H9 (cell line): ENCODE measurements at regions not wholly inside any gene's neighbourhood (a gene's known extent, or its start where the extent isn't known, plus 50 kb on each side); places are given as distances from the start of the nearest gene placed in this dataset.
A peak's percentile ranks its signal among the peaks of the same experiment; 100 is the strongest.

ENCODE experiments used
- DNase-seq: peaks from one replicate; pipeline ENCODE4 v3.0.0-alpha.2; 2017
- H2AFZ ChIP-seq: one replicate; pipeline ENCODE4 v1.6.1; 2013; ENCODE audit warnings: mild to moderate bottlenecking, low read length, control low read depth, moderate library complexity
- H2AK5ac ChIP-seq: 2 replicates; pipeline ENCODE4 v1.6.1; 2013; ENCODE audit warnings: low read length, control low read depth, mixed read lengths; ENCODE audit not compliant: insufficient read length
- H2BK120ac ChIP-seq: one replicate; pipeline ENCODE4 v1.6.1; 2013; ENCODE audit warnings: low read depth, mild to moderate bottlenecking, low read length, control low read depth, inconsistent platforms; ENCODE audit not compliant: poor library complexity, severe bottlenecking
- H2BK12ac ChIP-seq: 2 replicates; pipeline ENCODE4 v1.6.1; 2013; ENCODE audit warnings: low read length, control low read depth, mixed read lengths, low read depth; ENCODE audit not compliant: insufficient read length
- H2BK15ac ChIP-seq: 2 replicates; pipeline ENCODE4 v1.6.1; 2013; ENCODE audit warnings: low read depth, low read length, control low read depth
- H2BK20ac ChIP-seq: one replicate; pipeline ENCODE4 v1.6.1; 2013; ENCODE audit warnings: low read depth, mild to moderate bottlenecking, low read length, control low read depth, inconsistent platforms; ENCODE audit not compliant: poor library complexity, severe bottlenecking
- H2BK5ac ChIP-seq: 2 replicates; pipeline ENCODE4 v1.6.1; 2013; ENCODE audit warnings: low read length, control low read depth, mixed read lengths; ENCODE audit not compliant: insufficient read length
- H3K14ac ChIP-seq: 2 replicates; pipeline ENCODE4 v1.6.1; 2013; ENCODE audit warnings: low read length, control low read depth; ENCODE audit not compliant: insufficient read depth
- H3K18ac ChIP-seq: 2 replicates; pipeline ENCODE4 v1.6.1; 2013; ENCODE audit warnings: low read depth, mild to moderate bottlenecking, mixed read lengths, low read length, control low read depth; ENCODE audit not compliant: insufficient read length
- H3K23ac ChIP-seq: 2 replicates; pipeline ENCODE4 v1.6.1; 2013; ENCODE audit warnings: low read length, control low read depth, mixed read lengths, low read depth; ENCODE audit not compliant: insufficient read length
- H3K23me2 ChIP-seq: 2 replicates; pipeline ENCODE4 v1.6.1; 2013; ENCODE audit warnings: low read depth, mild to moderate bottlenecking, mixed read lengths, low read length, control low read depth; ENCODE audit not compliant: insufficient read length, poor library complexity, severe bottlenecking
- H3K27ac ChIP-seq: 2 replicates; pipeline ENCODE4 v1.5.1; 2013; ENCODE audit warnings: low read length, control low read depth, mixed read lengths, low read depth; ENCODE audit not compliant: insufficient read length
- H3K27me3 ChIP-seq: 2 replicates; pipeline ENCODE4 v1.6.1; 2013; ENCODE audit warnings: low read length, control low read depth, inconsistent platforms; ENCODE audit not compliant: insufficient read depth
- H3K4ac ChIP-seq: 2 replicates; pipeline ENCODE4 v1.6.1; 2013; ENCODE audit warnings: low read depth, mild to moderate bottlenecking, control low read depth, inconsistent platforms, low read length, moderate library complexity
- H3K4me1 ChIP-seq: 2 replicates; pipeline ENCODE4 v1.6.1; 2013; ENCODE audit warnings: low read length, control low read depth, inconsistent platforms; ENCODE audit not compliant: insufficient read depth
- H3K4me2 ChIP-seq: 2 replicates; pipeline ENCODE4 v1.6.1; 2013; ENCODE audit warnings: low read length, control low read depth, mixed read lengths; ENCODE audit not compliant: insufficient read length, insufficient read depth
- H3K56ac ChIP-seq: 2 replicates; pipeline ENCODE4 v1.6.1; 2013; ENCODE audit warnings: low read depth, mild to moderate bottlenecking, mixed read lengths, low read length, control low read depth; ENCODE audit not compliant: insufficient read length
- H3K79me1 ChIP-seq: 2 replicates; pipeline ENCODE4 v1.6.1; 2013; ENCODE audit warnings: low read depth, mild to moderate bottlenecking, moderate library complexity, low read length, control low read depth, inconsistent platforms; ENCODE audit not compliant: insufficient read depth, poor library complexity, severe bottlenecking
- H3K79me2 ChIP-seq: 2 replicates; pipeline ENCODE4 v1.6.1; 2013; ENCODE audit warnings: low read length, control low read depth, inconsistent platforms; ENCODE audit not compliant: insufficient read depth
- H3K9ac ChIP-seq: 2 replicates; pipeline ENCODE4 v1.6.1; 2013; ENCODE audit warnings: low read length, control low read depth, mixed read lengths; ENCODE audit not compliant: insufficient read length; ENCODE audit errors: extremely low read depth
- H3K9me3 ChIP-seq: one replicate; pipeline ENCODE4 v1.6.1; 2013; ENCODE audit warnings: low read depth, low read length, inconsistent platforms; ENCODE audit not compliant: control insufficient read depth
- H3T11ph ChIP-seq: one replicate; pipeline ENCODE4 v1.6.1; 2013; ENCODE audit warnings: mild to moderate bottlenecking, low read length, control low read depth, inconsistent platforms
- H4K20me1 ChIP-seq: one replicate; pipeline ENCODE4 v1.6.1; 2013; ENCODE audit not compliant: control insufficient read depth, insufficient read length, insufficient read depth
- H4K5ac ChIP-seq: 2 replicates; pipeline ENCODE4 v1.6.1; 2013; ENCODE audit warnings: low read depth, mild to moderate bottlenecking, mixed read lengths, low read length, control low read depth; ENCODE audit not compliant: insufficient read length
- H4K8ac ChIP-seq: replicated peaks from 2 replicates; pipeline ENCODE4 v1.6.1; 2013; ENCODE audit warnings: low read length, control low read depth, mixed read lengths, low read depth; ENCODE audit not compliant: insufficient read length
- H4K91ac ChIP-seq: 2 replicates; pipeline ENCODE4 v1.6.1; 2013; ENCODE audit warnings: low read depth, mild to moderate bottlenecking, moderate library complexity, mixed read lengths, low read length, control low read depth; ENCODE audit not compliant: insufficient read length
- H3K27ac Mint-ChIP-seq, 3 experiments: 2 replicates in 2 of 3; 3 replicates in 1 of 3; pipeline ENCODE4 v1.8.0; 2020 to 2021; ENCODE audit warnings: mixed read lengths in 3 of 3, mild to moderate bottlenecking in 1 of 3, moderate library complexity in 1 of 3
- H3K27me3 Mint-ChIP-seq: 2 replicates; pipeline ENCODE4 v1.8.0; 2021; ENCODE audit warnings: low read depth, mild to moderate bottlenecking, moderate library complexity, mixed read lengths
- H3K36me3 Mint-ChIP-seq, 3 experiments: 2 replicates in 2 of 3; 3 replicates in 1 of 3; pipeline ENCODE4 v1.8.0; 2020 to 2021; ENCODE audit warnings: low read depth in 3 of 3, mixed read lengths in 3 of 3; ENCODE audit not compliant: insufficient read depth in 1 of 3
- H3K4me1 Mint-ChIP-seq, 2 experiments: 2 replicates each; pipeline ENCODE4 v1.8.0; 2020; ENCODE audit warnings: mixed read lengths in 2 of 2
- H3K4me3 Mint-ChIP-seq, 2 experiments: 2 replicates in 1 of 2; 3 replicates in 1 of 2; pipeline ENCODE4 v1.8.0; 2020 to 2021; ENCODE audit warnings: mild to moderate bottlenecking in 2 of 2, mixed read lengths in 2 of 2, moderate library complexity in 1 of 2
- H3K9me3 Mint-ChIP-seq, 2 experiments: 2 replicates in 1 of 2; 3 replicates in 1 of 2; pipeline ENCODE4 v1.8.0; 2020; ENCODE audit warnings: mild to moderate bottlenecking in 2 of 2, mixed read lengths in 2 of 2, moderate library complexity in 1 of 2
- CTCF ChIP-seq: fragments of 200-600 bp; sonication (generic); conservative IDR thresholded peaks from 3 replicates; pipeline ENCODE4 v1.8.0; 2021; ENCODE audit warnings: antibody characterized with exemption, mild to moderate bottlenecking
- WGBS: extraction: QIAGEN DNeasy Blood & Tissue Kit; methylation state at CpG from one replicate; pipeline ENCODE4 v1.1.7; 2013; ENCODE audit warnings: missing lambda C conversion rate, low lambda C conversion rate, mixed read lengths; ENCODE audit not compliant: insufficient read length; ENCODE audit errors: extremely low coverage; 5-methylcytosine and 5-hydroxymethylcytosine counted together

- Mint-ChIP-seq H3K36me3 (peaks cover 2 to 12% (median 4%) of the 10 kb centered on the region in 3 experiments; a peak in 4 of 7 replicates), H3K4me3 (no peak overlapping the region), H3K27me3 (no peaks in the 10 kb centered on the region), H3K4me1 (peaks cover 23 to 32% of the 10 kb centered on the region in 2 experiments), H3K9me3 (peaks cover 2 to 7% of the 10 kb centered on the region in 2 experiments; a peak in 2 of 5 replicates), H3K27ac (no peak overlapping the region)
- H2AFZ ChIP-seq = no peak overlapping the region
- no peak for DNase-seq
- H3K4ac ChIP-seq = no peak overlapping the region
- no peak overlapping the region for H3K18ac ChIP-seq
- no peak overlapping the region for H2AK5ac ChIP-seq
- H3K27ac ChIP-seq = no peak overlapping the region
- H4K5ac ChIP-seq = no peak overlapping the region
- no peak overlapping the region for H3K4me2 ChIP-seq
- H3T11ph ChIP-seq = no peak overlapping the region
- no peak overlapping the region for H4K91ac ChIP-seq
- H3K23me2 ChIP-seq = no peaks in the 10 kb centered on the region
- H2BK5ac ChIP-seq = no peak overlapping the region
- H3K9me3 ChIP-seq = no peaks in the 10 kb centered on the region
- no peaks in the 10 kb centered on the region for H4K20me1 ChIP-seq
- H3K14ac ChIP-seq = no peak overlapping the region; the same call in 1 of the 2 replicates
- H3K79me2 ChIP-seq = no peaks in the 10 kb centered on the region
- no peak overlapping the region for H2BK12ac ChIP-seq
- no peak overlapping the region for H2BK120ac ChIP-seq
- H3K27me3 ChIP-seq = no peaks in the 10 kb centered on the region
- no peaks in the 10 kb centered on the region for H3K79me1 ChIP-seq
- H3K4me1 ChIP-seq = peaks cover 3% of the 10 kb centered on the region; the same call in 1 of the 2 replicates
- no CpG with 5 or more reads among the region's 20 CpGs for WGBS
- no peak overlapping the region for H3K56ac ChIP-seq
- no peak overlapping the region for H3K23ac ChIP-seq
- TF ChIP-seq CTCF = no peak
- H4K8ac ChIP-seq = no peak overlapping the region
- H2BK20ac ChIP-seq = peak overlapping the region; percentile 26
- H2BK15ac ChIP-seq = no peak overlapping the region
- H3K9ac ChIP-seq = no peak overlapping the region
Measured at GRCh38 chr11:23961503-23962338, 535.1 kb upstream of the LUZP2 start.
